M059J (cell line): ENCODE measurements at regions not wholly inside any gene's neighbourhood (a gene's known extent, or its start where the extent isn't known, plus 50 kb on each side); places are given as distances from the start of the nearest gene placed in this dataset.

Experiments
- DNase-seq: peaks from one replicate; pipeline ENCODE4 v3.0.0-alpha.2; 2012; ENCODE audit warnings: low read depth

- no peak for DNase-seq
Measured at GRCh38 chr10:28962768-28963167, 285.4 kb downstream of the BAMBI start.

- no peak for DNase-seq
Measured at GRCh38 chr10:28963539-28964221, 286.4 kb downstream of the BAMBI start.

DNA sequence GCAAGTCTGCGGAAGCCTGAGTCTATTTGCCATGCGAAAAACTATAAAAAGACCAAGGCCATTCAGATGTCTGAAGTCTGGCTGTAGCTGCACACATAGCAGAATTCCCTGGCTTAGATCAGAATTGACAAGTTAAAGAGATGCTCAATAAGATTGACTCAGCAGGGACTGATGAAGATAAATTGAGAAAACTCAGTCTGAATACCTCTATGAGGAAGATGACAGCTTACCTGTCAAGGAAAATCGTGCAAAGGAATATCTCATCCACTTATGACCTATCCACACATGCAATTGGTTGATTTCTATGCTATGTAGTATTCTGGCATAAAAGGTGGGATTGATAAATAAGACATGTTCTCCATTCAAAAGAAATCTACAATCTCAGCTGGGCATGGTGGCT lies 288.6 kb downstream of the BAMBI start:
- no peak for DNase-seq

DNA sequence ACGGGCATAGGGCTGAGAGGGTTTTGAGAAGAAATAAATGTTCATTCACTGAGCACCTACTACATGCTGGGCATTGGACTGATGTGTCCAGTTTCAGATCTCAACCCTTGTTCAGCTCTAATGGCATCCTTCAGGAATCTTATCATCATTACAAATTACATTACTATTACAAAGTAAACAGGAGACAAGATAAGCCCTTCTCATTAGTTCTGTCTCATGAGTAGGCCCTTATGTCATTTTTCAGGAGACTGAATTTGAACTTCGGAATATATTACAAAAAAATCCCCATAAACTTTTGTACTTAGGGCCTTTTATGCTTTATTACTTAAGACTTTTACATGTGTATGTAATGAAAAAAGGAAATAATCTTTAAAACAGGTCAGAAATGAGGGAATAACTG lies 289.7 kb downstream of the BAMBI start:
- no peak for DNase-seq

GRCh38 chr10:28969413-28969812 lies 292.1 kb downstream of the BAMBI start:
- DNase-seq = no peak

DNA sequence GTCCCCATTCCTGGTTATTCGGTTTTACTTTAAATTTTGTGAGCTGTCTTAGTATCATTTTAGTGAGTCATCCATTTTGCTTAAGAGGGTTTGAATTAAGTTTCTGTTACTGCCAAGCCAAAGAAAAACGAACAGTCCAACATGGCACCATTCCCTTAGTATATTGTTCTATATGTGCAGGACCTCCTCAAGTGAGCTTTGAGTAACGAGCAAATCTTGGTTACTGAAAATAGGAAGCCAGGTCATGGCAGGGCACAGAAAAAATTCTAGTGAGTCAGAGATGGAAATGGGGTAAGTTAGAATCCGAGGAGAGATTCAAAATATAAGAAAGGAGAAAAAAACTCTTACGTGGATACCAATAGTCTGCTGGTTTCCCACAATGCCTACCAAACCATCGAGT lies 292.9 kb downstream of the BAMBI start:
- peak; percentile 9 for DNase-seq

- no peak for DNase-seq
Measured at GRCh38 chr10:28971255-28971654, 293.9 kb downstream of the BAMBI start.

- no peak for DNase-seq
Measured at GRCh38 chr10:28971764-28972163, 294.4 kb downstream of the BAMBI start.

GRCh38 chr10:28973309-28973972 lies 296.1 kb downstream of the BAMBI start:
- no peak for DNase-seq

- no peak for DNase-seq
Measured at GRCh38 chr10:28975891-28976531, 298.7 kb downstream of the BAMBI start.

DNA sequence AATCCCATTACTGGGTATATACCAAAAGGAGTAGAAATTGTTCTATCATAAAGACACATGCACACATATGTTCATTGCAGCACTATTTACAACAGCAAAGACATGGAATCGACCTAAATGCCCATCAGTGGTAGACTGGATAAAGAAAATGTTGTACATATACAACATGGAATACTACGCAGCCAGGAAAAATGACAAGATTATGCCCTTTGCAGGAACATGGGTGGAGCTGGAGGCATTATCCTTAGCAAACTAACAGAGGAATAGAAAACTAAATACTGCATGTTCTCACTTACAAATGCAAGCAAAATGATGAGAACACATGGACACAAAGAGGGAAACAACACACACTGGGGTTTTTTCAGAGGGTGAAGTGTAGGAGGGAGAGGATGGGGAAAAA lies 300.2 kb downstream of the BAMBI start:
- no peak for DNase-seq

DNA sequence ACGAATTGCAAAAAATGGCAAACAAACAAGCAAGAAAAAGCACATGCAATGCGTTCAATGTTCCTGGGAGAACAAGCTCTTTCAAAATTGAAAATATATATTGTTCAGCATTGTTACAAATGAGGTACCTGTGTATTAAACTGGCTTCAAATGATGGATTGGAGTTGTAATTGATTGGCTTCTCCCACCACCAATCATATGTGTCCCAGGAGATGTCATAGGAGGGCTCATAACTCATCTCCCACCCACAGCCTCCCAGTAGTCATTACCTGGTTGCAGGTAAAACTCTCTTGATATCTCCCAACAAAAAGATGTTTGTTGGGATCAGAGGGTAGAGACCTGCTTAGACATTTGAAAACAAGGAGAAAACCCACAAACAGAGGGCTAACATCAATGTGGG lies 302.9 kb downstream of the BAMBI start:
- no peak for DNase-seq

- DNase-seq = no peak
Measured at GRCh38 chr10:28981007-28981406, 303.7 kb downstream of the BAMBI start.

GRCh38 chr10:28982974-28983373 lies 305.7 kb downstream of the BAMBI start:
- no peak for DNase-seq

- no peak for DNase-seq
Measured at GRCh38 chr10:28983799-28984198, 305.1 kb upstream of the LYZL1 start.

DNA sequence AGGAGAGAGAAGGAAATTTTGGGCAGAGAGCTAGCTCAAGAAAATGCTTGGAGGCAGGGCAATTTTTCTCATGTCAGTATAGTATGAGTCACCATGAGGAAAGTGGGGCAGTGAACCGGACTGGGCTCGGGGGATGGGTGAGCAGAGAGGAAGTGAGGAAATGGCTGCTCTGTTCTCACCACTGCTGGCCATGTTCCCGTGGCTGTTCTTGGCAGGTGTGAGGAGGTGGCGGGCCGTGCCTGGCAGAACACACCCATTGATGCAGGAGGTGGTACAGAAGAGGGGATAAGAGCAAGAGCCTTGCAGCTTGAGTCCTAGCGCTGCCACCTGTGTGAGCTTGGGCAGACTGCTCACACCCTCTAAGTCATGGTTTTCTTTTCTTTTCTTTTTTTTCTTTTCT lies 304.4 kb upstream of the LYZL1 start:
- peak; percentile 80 for DNase-seq

- no peak for DNase-seq
Measured at GRCh38 chr10:28985137-28985885, 303.6 kb upstream of the LYZL1 start.

DNA sequence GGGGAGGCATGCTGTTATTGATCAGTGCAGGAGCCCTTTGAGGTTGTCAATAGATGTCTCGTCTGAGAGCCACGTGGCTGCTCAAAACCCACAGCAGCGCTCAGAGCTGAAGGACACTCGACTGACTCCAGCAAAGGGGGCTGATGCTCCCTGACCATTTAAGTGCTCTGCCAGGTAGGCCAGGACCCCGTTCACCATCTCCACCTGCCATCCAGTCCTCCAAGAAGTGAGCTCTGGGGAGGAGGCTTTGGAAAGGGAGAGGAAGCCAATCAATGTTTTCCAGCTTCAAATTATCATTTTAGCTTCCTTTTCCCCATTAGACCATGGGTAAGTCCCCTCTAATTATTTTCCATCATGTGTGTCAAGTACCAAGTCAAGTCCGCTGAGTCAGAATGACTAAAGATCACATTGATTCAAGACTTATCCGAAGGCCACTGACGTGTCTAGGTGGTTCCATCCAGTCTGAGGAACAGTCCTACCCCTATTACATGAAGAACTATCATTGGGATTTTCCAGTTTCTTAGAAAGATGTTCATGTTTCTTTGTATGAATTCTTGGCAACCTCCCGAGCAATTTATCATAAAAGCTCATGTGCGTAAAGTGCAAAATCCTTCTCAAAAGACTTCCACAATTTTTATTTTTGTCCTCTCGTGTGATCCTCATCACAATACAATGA lies 302.6 kb upstream of the LYZL1 start:
- DNase-seq = peak; percentile 33

GRCh38 chr10:28986856-28987255 lies 302.0 kb upstream of the LYZL1 start:
- DNase-seq = no peak

DNA sequence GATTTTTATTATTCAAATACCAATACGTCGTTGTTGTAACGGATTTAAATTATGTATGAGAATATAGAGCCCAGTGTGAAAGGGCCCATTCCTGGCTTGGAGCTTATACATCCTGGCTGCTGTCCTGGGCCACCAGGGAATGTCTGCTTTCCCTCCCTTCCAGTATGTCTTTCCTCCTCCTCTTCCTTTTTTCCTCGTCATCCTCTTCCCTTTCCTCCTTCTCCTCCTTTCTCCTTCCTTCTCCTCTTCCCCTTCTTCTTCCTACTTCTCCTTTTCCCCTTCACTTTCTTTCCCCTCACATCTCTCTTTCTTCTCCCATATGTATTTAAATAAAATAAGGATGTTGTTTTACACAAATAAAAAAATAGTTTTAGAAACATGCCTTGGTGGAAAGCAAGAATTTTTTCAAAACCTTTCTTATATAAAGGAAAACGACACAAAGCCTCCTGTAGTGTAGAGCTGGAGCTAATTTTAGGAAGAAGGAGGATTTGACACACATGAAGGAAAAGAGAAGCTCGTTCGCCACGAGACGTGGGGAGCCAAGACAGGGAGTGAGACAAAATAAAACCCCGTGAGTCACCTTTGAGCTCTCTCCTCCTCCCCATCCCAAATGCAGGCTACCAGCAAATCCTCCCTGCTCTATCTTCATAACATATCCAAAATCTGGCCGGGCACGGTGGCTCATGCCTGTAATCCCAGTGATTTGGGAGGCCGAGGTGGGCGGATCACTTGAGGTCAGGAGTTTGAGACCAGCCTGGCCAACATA lies 301.1 kb upstream of the LYZL1 start:
- no peak for DNase-seq

DNA sequence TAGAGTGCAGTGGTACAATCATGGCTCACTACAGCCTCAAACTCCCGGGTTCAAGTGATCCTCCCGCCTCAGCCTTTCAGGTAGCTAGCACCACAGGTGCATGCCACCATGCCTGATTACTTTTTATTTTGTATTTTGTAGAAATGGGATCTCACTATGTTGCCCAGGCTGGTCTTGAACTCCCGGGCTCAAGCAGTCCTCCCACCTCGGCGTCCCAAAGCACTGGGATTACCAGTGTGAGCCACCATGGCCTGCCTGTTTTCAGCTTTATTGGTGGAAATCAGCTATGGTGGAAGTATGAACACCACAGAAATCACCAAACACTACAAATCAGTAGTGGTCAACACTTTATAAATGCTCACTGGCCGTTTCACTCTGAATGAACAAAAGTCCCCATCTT lies 299.9 kb upstream of the LYZL1 start:
- DNase-seq = no peak
